NCI-H2107 treated with DMSO at 0.1 percent for 48 hours (cell line): ENCODE measurements at regions not wholly inside any gene's neighbourhood (a gene's known extent, or its start where the extent isn't known, plus 50 kb on each side); places are given as distances from the start of the nearest gene placed in this dataset.

Experiments
- DNase-seq: peaks from one replicate; lab custom pipeline; 2025; ENCODE audit not compliant: unreplicated experiment; lab: John Stamatoyannopoulos, UW

DNA sequence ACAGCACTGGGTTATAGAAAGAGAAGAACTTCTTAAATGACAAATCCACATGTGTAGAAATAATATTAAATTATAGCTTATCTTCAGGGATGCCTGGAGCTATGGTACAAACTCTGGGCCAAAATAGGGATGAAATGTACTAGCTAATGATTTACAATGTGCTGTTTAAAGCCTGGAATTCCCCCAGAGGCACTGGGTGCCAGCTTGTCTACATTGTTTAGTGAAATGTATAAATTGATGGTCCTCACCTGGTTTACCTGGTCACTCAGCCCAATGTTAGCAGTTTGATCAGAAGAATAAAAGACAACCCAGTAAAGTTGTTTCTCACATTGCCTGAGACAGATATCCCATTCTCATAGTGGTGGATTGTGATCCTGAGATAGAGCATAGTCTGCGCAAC lies 597.2 kb downstream of the DIAPH3 start:
- no peak for DNase-seq

DNA sequence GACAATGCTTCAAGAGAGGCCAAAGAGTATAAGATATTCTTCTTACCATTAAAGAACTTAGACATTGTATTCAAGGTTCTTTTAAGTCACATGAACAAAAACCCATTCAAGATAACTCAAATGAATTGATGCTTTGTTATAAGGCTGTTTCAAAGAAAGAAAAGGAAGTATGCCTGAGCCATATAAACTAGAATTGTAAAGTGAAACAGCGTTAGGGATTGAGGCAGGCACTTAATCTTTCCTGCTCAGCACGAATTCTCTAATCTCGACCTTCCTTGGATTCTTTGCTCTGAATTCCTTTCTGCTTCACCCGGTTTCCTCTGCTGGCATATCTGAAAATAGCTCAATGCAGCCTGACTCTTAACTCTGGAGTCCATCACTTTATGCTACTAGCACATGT lies 595.4 kb downstream of the DIAPH3 start:
- no peak for DNase-seq

GRCh38 chr13:59570204-59570603 lies 593.5 kb downstream of the DIAPH3 start:
- no peak for DNase-seq

DNA sequence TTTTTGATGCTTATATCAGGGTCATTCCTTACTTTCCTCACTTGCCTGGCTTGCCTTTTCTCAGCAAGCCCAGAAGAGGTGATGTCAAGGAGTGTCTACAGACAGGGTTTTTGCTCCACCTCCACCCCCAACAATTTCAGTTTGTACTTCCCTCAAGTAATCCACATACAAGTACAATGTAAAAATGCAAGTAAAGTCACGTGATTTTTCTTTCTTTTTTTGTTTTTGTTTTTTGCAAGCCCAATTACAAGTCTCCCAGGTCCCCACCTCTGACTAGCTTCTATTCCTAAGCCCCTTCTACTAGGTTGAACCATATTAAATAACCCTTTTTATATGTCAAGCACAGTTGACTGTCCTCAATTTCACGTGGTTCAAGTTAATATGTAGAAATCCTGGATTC lies 579.6 kb downstream of the DIAPH3 start:
- no peak for DNase-seq

GRCh38 chr13:59584761-59585670 lies 578.7 kb downstream of the DIAPH3 start:
- no peak for DNase-seq

DNA sequence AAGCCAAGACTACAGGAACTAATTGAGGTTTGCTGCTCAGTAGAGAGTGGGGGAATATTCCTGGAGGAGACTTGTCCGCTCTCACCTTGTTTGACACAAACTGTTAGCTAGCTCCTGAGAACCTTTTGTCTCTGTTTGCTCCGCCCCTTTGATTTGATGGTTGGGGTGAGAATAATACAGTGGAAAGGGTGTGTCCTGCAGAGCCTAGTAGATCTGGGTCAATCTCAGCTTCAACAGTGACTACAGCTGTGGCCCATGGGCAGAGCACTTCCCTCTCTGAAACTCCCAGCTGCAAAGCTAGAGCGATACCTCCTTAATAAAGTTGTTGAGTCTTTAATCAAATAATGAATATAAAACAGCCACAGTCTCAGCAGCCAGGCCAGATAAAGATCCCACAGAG lies 576.7 kb downstream of the DIAPH3 start:
- DNase-seq, result no peak

- DNase-seq, result no peak
These were observed 575.6 kb downstream of the DIAPH3 start for GRCh38 chr13:59587971-59588716.

- DNase-seq, result no peak
These were observed 575.0 kb downstream of the DIAPH3 start for GRCh38 chr13:59588717-59589067.

GRCh38 chr13:59601993-59602392 lies 561.7 kb downstream of the DIAPH3 start:
- DNase-seq, result no peak

- no peak for DNase-seq
These were observed 560.1 kb downstream of the DIAPH3 start for GRCh38 chr13:59603646-59604045.

- no peak for DNase-seq
These were observed 556.6 kb downstream of the DIAPH3 start for GRCh38 chr13:59607172-59607571.

DNA sequence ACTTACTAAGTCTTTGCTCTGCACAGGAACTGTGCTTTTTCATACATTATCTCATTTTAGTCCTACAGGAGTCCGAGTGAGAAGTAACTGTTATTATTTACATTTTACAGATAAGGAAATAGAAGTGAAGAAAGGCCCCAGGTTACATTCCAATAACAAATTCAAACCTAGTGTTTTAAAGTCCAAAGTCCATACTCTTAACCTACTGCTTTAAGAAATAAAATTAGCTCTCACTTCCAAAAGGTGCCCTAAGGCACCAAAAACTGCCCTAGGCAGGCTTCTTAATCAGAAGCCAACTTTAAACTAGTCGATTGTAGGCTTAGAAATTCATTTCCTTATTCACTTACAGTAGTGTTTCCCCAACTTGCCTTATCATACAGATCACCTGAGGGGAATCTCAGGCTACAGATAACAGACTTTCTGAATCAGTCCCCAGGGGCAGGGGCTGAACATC lies 555.9 kb downstream of the DIAPH3 start:
- no peak for DNase-seq

DNA sequence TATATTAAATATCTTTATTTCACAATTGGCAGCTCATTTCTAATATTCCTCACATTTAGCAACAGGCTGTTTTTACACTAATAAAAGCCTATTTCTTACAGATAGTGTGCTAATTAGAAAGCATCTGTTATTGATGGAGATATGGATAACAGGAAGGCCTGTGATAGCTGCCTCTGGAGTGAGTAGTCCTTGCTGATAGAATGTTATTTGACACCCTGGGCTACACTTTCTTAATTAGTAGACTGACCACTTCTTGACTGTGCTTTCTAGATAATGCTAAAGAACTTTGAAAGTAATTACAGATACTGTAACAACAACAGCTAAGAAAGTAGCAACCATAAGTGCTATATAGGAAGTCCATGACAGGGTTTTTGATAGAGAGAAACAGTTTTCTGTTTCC lies 554.3 kb downstream of the DIAPH3 start:
- DNase-seq, result no peak
